Bronchial epithelial cell (primary cell): ENCODE measurements at regions not wholly inside any gene's neighbourhood (a gene's known extent, or its start where the extent isn't known, plus 50 kb on each side); places are given as distances from the start of the nearest gene placed in this dataset.

ENCODE experiments used
- DNase-seq: peaks from one replicate; pipeline ENCODE4 v3.0.0-alpha.2; 2010; ENCODE audit warnings: low read depth
- FAIRE-seq: peaks from 2 replicates; lab custom pipeline; 2011; peaks lifted over from hg19 to GRCh38; lab: Jason Lieb, UNC
- H3K27me3 ChIP-seq: 2 replicates; pipeline ENCODE4 v1.5.1; 2011; ENCODE audit warnings: low read length; ENCODE audit not compliant: control insufficient read depth, insufficient read depth
- H3K36me3 ChIP-seq: 2 replicates; pipeline ENCODE4 v1.5.1; 2011; ENCODE audit warnings: low read length; ENCODE audit not compliant: control insufficient read depth, insufficient read depth
- H3K4me3 ChIP-seq: 2 replicates; pipeline ENCODE4 v1.5.1; 2011; ENCODE audit warnings: mild to moderate bottlenecking, low read depth, low read length, control low read depth
- CTCF ChIP-seq: IDR thresholded peaks from 2 replicates; pipeline ENCODE4 v1.5.1; 2011; ENCODE audit warnings: mild to moderate bottlenecking, moderate library complexity, low read length, control low read depth, inconsistent platforms; ENCODE audit not compliant: insufficient read depth, severe bottlenecking

DNA sequence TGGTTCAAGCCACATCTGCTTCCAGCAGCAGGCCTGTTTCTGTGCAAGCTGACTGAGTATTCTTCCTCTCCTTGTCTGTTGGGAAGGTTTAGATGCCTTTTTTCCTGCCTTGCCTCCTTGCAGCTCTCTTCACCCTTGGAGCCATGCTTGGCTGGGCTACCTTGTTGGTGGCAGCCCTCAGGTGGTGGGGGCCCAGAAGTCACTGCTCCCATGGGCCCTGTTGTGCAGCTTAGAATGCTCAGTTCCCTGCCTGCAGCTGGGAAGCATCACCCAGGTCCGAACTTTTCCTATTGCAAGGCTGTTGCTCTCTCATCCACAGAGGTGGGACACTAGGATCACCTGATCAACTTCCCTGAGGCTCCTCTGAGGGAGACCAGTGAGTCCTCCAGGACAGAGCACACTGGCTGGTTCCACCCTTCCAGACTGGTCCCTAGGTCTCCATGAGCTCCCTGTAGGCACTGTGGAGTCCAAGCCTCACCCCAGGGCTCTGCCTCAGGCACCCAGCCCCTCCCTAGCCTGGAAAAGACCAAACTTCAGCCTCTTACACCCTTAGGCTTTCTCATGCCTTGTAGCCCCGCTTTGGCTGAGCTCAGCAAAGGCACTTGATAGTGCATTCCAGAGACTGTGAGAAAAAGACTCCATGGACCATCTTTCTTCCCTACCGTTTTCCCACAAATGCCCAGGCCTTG is 219.3 kb upstream of the SH3BP4 start:
- no peaks in the 10 kb centered on the region for H3K36me3 ChIP-seq
- FAIRE-seq, result no peak
- H3K4me3 ChIP-seq, result no peak overlapping the region
- no peaks in the 10 kb centered on the region for H3K27me3 ChIP-seq
- DNase-seq, result no peak
- no peak for TF ChIP-seq CTCF

GRCh38 chr2:234731236-234731635 is 220.6 kb upstream of the SH3BP4 start:
- no peak for TF ChIP-seq CTCF
- Histone ChIP-seq H3K4me3 (no peak overlapping the region), H3K27me3 (no peaks in the 10 kb centered on the region), H3K36me3 (no peaks in the 10 kb centered on the region)
- DNase-seq (no peak), FAIRE-seq (no peak)

GRCh38 chr2:234730066-234730640 is 221.7 kb upstream of the SH3BP4 start:
- DNase-seq (no peak), FAIRE-seq (no peak)
- H3K4me3 ChIP-seq, result no peak overlapping the region
- H3K27me3 ChIP-seq, result no peaks in the 10 kb centered on the region
- no peak for TF ChIP-seq CTCF
- no peaks in the 10 kb centered on the region for H3K36me3 ChIP-seq

- H3K27me3 ChIP-seq, result no peaks in the 10 kb centered on the region
- FAIRE-seq, result no peak
- TF ChIP-seq CTCF, result no peak
- H3K4me3 ChIP-seq, result no peak overlapping the region
- DNase-seq, result peak; percentile 58
- no peaks in the 10 kb centered on the region for H3K36me3 ChIP-seq
Observed at GRCh38 chr2:234725528-234726264, 226.1 kb upstream of the SH3BP4 start.

- FAIRE-seq, result no peak
Observed at GRCh38 chr2:234724850-234725249, 227.0 kb upstream of the SH3BP4 start.

More at GRCh38 chr2:234724850-234725249, 227.0 kb upstream of the SH3BP4 start:
- no peaks in the 10 kb centered on the region for H3K36me3 ChIP-seq
- DNase-seq, result no peak
- H3K27me3 ChIP-seq, result no peaks in the 10 kb centered on the region
- TF ChIP-seq CTCF, result no peak
- no peak overlapping the region for H3K4me3 ChIP-seq
